Mammary epithelial cell (primary cell): ENCODE measurements at regions not wholly inside any gene's neighbourhood (a gene's known extent, or its start where the extent isn't known, plus 50 kb on each side); places are given as distances from the start of the nearest gene placed in this dataset.

Source experiments
- CTCF ChIP-seq, 2 donors: IDR thresholded peaks in 1 of 2; conservative IDR thresholded peaks in 1 of 2; 2 replicates each; pipeline ENCODE4 v1.5.1; 2011 to 2012; ENCODE audit warnings: inconsistent platforms in 2 of 2, low read length in 2 of 2, mild to moderate bottlenecking in 2 of 2, control low read depth in 1 of 2, low read depth in 1 of 2; ENCODE audit not compliant: insufficient read depth in 1 of 2; ENCODE audit errors: extremely low read depth in 1 of 2
- EZH2 ChIP-seq: IDR thresholded peaks from 2 replicates; pipeline ENCODE4 v1.6.1; 2012; ENCODE audit warnings: low read length, inconsistent platforms, borderline replicate concordance

- no peak for TF ChIP-seq CTCF (conservative IDR thresholded peaks at IDR 0.05 in 1 of 2, IDR thresholded peaks at IDR 0.05 in 1 of 2; ENCODE audit: extremely low read depth in 1 of 2, insufficient read depth in 1 of 2, low read depth in 1 of 2, low read length in 2 of 2)
- TF ChIP-seq EZH2: no peak
Observed at GRCh38 chr11:38009932-38010331, 1411.9 kb upstream of the RAG2 start.
